Body of pancreas (tissue), 4 donors: ENCODE measurements at regions not wholly inside any gene's neighbourhood (a gene's known extent, or its start where the extent isn't known, plus 50 kb on each side); places are given as distances from the start of the nearest gene placed in this dataset.

Experiments used
- CTCF ChIP-seq, 7 experiments: fragments of 450-650 bp in 4 of 7; fragments of 200-600 bp in 3 of 7; sonication (generic) in 3 of 7; IDR thresholded peaks; one replicate each; pipeline ENCODE4 v1.5.1; 2016 to 2019; ENCODE audit warnings: antibody characterized with exemption in 7 of 7
- POLR2A ChIP-seq, 3 donors: fragments of 450-650 bp; IDR thresholded peaks; one replicate each; pipeline ENCODE4 v1.6.1; 2016; ENCODE audit warnings: antibody characterized with exemption in 3 of 3, mild to moderate bottlenecking in 2 of 3

GRCh38 chr1:80170811-80171485 is 1164.4 kb upstream of the ADGRL4 start:
- no peak for TF ChIP-seq POLR2A (IDR thresholded peaks at IDR 0.05)
- TF ChIP-seq CTCF (IDR thresholded peaks at IDR 0.05) = no peak
